DND-41 (cell line): ENCODE measurements at regions not wholly inside any gene's neighbourhood (a gene's known extent, or its start where the extent isn't known, plus 50 kb on each side); places are given as distances from the start of the nearest gene placed in this dataset.

ENCODE experiments used
- CTCF ChIP-seq: IDR thresholded peaks from 2 replicates; pipeline ENCODE4 v1.5.1; 2012; ENCODE audit warnings: borderline replicate concordance, low read length, moderate library complexity, mild to moderate bottlenecking; ENCODE audit not compliant: poor library complexity, severe bottlenecking; ENCODE audit errors: extremely low read depth
- EZH2 ChIP-seq: IDR thresholded peaks from 3 replicates; pipeline ENCODE4 v1.6.1; 2012; ENCODE audit warnings: borderline replicate concordance, low read depth, mild to moderate bottlenecking, moderate library complexity, low read length, inconsistent platforms; ENCODE audit not compliant: severe bottlenecking

- no peak for TF ChIP-seq CTCF
- no peak for TF ChIP-seq EZH2
Observed at GRCh38 chr4:166675411-166675810, 558.9 kb downstream of the SPOCK3 start.
